HEK293T (cell line): ENCODE measurements at regions not wholly inside any gene's neighbourhood (a gene's known extent, or its start where the extent isn't known, plus 50 kb on each side); places are given as distances from the start of the nearest gene placed in this dataset.

Source experiments
- ARNT ChIP-seq: fragments of 450-650 bp; IDR thresholded peaks from 2 replicates; pipeline ENCODE4 v1.6.1; 2017; ENCODE audit warnings: mild to moderate bottlenecking
- BHLHE40 ChIP-seq: fragments of 450-650 bp; IDR thresholded peaks from 2 replicates; pipeline ENCODE4 v1.6.1; 2016; ENCODE audit warnings: mild to moderate bottlenecking, moderate library complexity, borderline replicate concordance
- CTBP1 ChIP-seq: fragments of 450-650 bp; IDR thresholded peaks from 2 replicates; pipeline ENCODE4 v1.6.1; 2016; ENCODE audit warnings: borderline replicate concordance
- ELF4 ChIP-seq: fragments of 450-650 bp; IDR thresholded peaks from 2 replicates; pipeline ENCODE4 v1.6.1; 2017; ENCODE audit warnings: antibody characterized with exemption
- FOXA1 ChIP-seq: fragments of 450-650 bp; IDR thresholded peaks from 2 replicates; pipeline ENCODE4 v1.6.1; 2016; ENCODE audit warnings: mild to moderate bottlenecking
- FOXK2 ChIP-seq: fragments of 450-650 bp; IDR thresholded peaks from 2 replicates; pipeline ENCODE4 v1.6.1; 2016; ENCODE audit warnings: mild to moderate bottlenecking
- FOXM1 ChIP-seq: fragments of 450-650 bp; IDR thresholded peaks from 2 replicates; pipeline ENCODE4 v1.6.1; 2017; ENCODE audit warnings: mild to moderate bottlenecking, borderline replicate concordance
- LEF1 ChIP-seq: fragments of 450-650 bp; IDR thresholded peaks from 2 replicates; pipeline ENCODE4 v1.6.1; 2017; ENCODE audit warnings: mild to moderate bottlenecking, borderline replicate concordance
- NFRKB ChIP-seq: fragments of 450-650 bp; IDR thresholded peaks from 2 replicates; pipeline ENCODE4 v1.6.1; 2016; ENCODE audit warnings: mild to moderate bottlenecking, moderate library complexity
- PKNOX1 ChIP-seq: fragments of 450-650 bp; IDR thresholded peaks from 2 replicates; pipeline ENCODE4 v1.6.1; 2016
- SP1 ChIP-seq: fragments of 450-650 bp; IDR thresholded peaks from 2 replicates; pipeline ENCODE4 v1.6.1; 2017
- SUZ12 ChIP-seq: fragments of 450-650 bp; IDR thresholded peaks from 2 replicates; pipeline ENCODE4 v1.6.1; 2016; ENCODE audit warnings: mild to moderate bottlenecking
- ZNF384 ChIP-seq: fragments of 450-650 bp; IDR thresholded peaks from 2 replicates; pipeline ENCODE4 v1.6.1; 2016

- TF ChIP-seq CTBP1 (no peak), FOXK2 (no peak), BHLHE40 (no peak), FOXM1 (no peak), ZNF384 (no peak), NFRKB (no peak), SUZ12 (no peak), ARNT (no peak), SP1 (no peak), PKNOX1 (no peak), FOXA1 (no peak), LEF1 (no peak), ELF4 (no peak)
Observed at GRCh38 chr20:51125105-51125504, 102.2 kb upstream of the KCNG1 start.
